Posterior vena cava (tissue), 2 donors: ENCODE measurements at regions not wholly inside any gene's neighbourhood (a gene's known extent, or its start where the extent isn't known, plus 50 kb on each side); places are given as distances from the start of the nearest gene placed in this dataset.
"Not testable (repeated sequence)": the region's sequence is repeated elsewhere in the genome, so short reads cannot be mapped to it uniquely, and the experiment has no call there.

ENCODE experiments used
- DNase-seq: peaks from one replicate; pipeline ENCODE4 v3.0.0-alpha.2; 2020; ENCODE audit warnings: low spot score
- intact Hi-C, 2 donors: fragments of 100-400 bp; cut with DNase I; formaldehyde crosslinking; loops; one replicate each; pipeline versions ENCODE4 v1.14.1 to v1.14.2; 2022 to 2023
- donor health status: DM: yes; HTN: yes; CAD: no.
- donor health status: DM: yes; HTN: yes; CAD: no.

- DNase-seq, result no peak
Measured at GRCh38 chr5:124888622-124889485, 142.4 kb upstream of the ZNF608 start.

DNA sequence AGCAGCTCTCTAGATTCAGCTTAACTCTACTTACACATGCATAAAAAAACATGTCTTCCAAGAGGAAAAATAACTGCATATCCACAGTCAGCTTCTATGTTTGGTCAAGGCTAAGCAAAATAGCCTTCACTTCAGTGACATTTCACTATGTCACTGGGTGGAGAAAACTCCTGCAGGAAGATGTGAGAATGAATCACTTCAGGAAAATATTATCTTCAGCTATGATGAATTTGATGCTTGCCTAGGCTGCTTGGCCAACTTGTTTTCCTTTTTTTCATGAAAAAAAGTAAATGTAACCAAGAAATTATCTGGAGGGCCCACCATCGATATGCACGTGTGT is 143.0 kb upstream of the ZNF608 start:
- intact Hi-C loops, result loop anchor here in 1 of 2 donors (10.0 kb wide), 1 partner anchor 1045 kb away; no protein-coding TSS in a partner anchor

More at GRCh38 chr5:124888622-124889485, 142.4 kb upstream of the ZNF608 start:
- intact Hi-C loops, result loop anchor here in 1 of 2 donors (10.0 kb wide), 1 partner anchor 1046 kb away; no protein-coding TSS in a partner anchor

DNA sequence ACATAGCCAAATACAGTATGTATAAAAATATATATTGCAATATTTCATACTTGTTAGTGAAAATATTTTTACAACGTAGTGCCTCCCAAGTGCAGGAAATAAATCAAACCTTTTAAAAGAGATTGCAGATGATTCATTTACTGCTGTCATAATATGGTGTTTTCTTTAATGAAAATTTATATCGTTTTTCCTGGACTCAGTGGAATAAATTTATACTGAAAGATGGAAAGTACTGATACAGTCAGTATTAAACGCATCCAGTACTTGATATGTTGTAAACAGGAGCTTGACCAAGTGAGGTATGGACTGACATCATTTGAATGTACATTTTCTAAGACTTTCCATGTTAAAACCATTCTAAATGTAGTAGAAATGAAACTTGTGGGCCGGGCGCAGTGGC is 143.4 kb upstream of the ZNF608 start:
- intact Hi-C loops, result loop anchor here in 1 of 2 donors (10.0 kb wide), 1 partner anchor 1045 kb away; no protein-coding TSS in a partner anchor
- DNase-seq, result no peak

More for the DNA sequence above, 143.0 kb upstream of the ZNF608 start:
- DNase-seq, result no peak

GRCh38 chr5:124890442-124890841 is 144.0 kb upstream of the ZNF608 start:
- DNase-seq, intact Hi-C loops: not testable (repeated sequence)

- intact Hi-C loops, result no loop called here
- no peak for DNase-seq
Measured at GRCh38 chr5:124891179-124891578, 144.7 kb upstream of the ZNF608 start.

GRCh38 chr5:124892185-124892848 is 145.9 kb upstream of the ZNF608 start:
- no peak for DNase-seq
- intact Hi-C loops, result no loop called here

DNA sequence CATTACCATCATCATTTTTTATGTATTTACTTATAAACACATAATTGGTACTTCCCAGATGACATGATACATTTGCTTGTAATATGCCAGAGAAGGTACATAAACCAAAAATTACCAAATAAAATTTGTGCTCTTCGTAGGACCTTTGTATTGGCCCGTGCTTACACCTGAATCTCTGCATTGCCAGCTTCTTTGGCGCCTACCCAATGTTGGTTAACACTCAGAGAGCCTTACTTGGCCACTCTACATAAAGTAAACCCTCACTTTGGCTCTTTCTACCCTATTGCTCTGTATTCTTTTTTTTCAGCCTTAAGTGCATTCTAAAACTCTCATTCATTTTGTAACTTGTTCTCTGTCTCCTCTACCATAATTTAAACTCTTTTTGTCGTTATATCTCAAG is 148.1 kb upstream of the ZNF608 start:
- intact Hi-C loops, result no loop called here
- DNase-seq, result no peak

DNA sequence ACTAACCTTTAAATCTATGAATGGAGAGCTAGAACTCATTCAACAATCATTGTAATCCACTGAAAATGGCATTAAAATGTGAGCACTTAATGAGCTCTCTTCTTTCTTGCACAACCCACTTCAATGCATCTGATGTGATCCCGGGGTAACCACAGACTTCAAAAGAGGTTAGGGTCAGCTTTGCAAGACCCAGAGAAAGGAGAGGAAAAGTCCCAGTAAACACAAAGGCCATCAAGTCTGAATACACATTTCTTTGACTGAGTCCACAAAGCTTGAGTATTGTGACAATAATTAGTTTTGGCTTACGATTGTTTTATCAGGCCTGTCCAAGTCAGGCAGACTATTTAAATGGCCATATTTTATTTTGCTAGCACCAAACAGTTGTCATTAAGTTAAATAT is 148.8 kb upstream of the ZNF608 start:
- intact Hi-C loops, result no loop called here
- no peak for DNase-seq

DNA sequence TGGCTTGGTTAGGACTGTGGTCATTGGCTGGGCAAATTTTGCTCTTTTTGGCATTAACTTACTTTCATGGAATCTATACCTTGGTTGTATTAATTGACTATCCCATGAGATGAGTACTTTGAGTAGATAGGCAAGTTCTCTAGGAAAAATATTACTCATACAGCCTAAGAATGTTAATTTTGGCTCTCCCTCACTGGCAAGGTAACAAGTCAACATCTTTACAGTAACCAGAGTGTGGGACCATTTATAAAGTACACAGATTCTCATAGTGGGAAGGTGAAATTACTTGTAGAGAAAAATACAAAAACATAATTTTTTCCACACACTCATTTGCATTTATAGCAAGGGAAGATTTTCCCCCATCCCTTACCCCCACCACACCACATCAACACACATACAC is 154.6 kb upstream of the ZNF608 start:
- intact Hi-C loops, result no loop called here
- no peak for DNase-seq

GRCh38 chr5:124902097-124902821 is 155.8 kb upstream of the ZNF608 start:
- intact Hi-C loops, result no loop called here
- no peak for DNase-seq

- no peak for DNase-seq
- intact Hi-C loops, result no loop called here
Measured at GRCh38 chr5:124905256-124906130, 159.1 kb upstream of the ZNF608 start.

GRCh38 chr5:124906339-124907097 is 160.1 kb upstream of the ZNF608 start:
- intact Hi-C loops, result no loop called here
- DNase-seq, result no peak

GRCh38 chr5:124907098-124907644 is 160.7 kb upstream of the ZNF608 start:
- no peak for DNase-seq
- intact Hi-C loops, result no loop called here

GRCh38 chr5:124908581-124909451 is 162.4 kb upstream of the ZNF608 start:
- intact Hi-C loops, result no loop called here

GRCh38 chr5:124909734-124910133 is 163.3 kb upstream of the ZNF608 start:
- no peak for DNase-seq
- intact Hi-C loops, result loop anchor here in 1 of 2 donors (2.0 kb wide), 1 partner anchor 51 kb away; no protein-coding TSS in a partner anchor

More at GRCh38 chr5:124908581-124909451, 162.4 kb upstream of the ZNF608 start:
- DNase-seq, result no peak

DNA sequence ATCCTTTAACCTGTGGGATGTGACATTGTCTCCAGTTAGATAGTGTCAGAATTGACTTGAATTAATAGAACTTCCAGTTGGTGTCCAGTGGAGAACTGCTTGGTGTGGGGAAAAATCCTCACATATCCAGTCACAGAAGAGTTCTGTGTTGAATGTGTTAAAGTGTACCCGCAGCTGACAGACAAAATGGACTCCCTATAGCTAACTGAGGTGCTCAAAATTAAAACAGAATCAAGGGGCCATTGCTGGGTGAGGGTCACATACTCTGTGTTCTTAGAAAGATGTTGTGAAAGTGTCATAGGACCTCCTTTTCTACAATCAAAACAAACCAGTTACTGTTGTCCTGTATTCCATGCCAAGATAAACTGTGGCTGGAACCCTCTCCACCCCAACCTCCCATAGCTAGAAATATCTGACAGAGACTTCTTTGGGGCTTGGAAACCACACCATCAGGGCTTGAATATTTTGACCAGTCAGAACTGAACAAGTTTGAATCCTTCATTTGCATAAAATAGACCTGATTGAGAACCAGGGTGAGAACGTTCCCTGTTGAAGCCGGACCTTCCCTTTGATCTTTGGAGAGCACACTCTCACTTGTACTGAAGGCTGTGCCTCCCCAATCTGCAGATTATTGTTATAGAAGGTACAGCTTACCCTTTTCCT is 164.0 kb upstream of the ZNF608 start:
- DNase-seq, result no peak
- intact Hi-C loops, result loop anchor here in 1 of 2 donors (2.0 kb wide), 1 partner anchor 52 kb away; no protein-coding TSS in a partner anchor
